ENCODE measurements at regions not wholly inside any gene's neighbourhood (a gene's known extent, or its start where the extent isn't known, plus 50 kb on each side); places are given as distances from the start of the nearest gene placed in this dataset.
"Not testable (repeated sequence)": the region's sequence is repeated elsewhere in the genome, so short reads cannot be mapped to it uniquely, and the experiment has no call there.

DNA sequence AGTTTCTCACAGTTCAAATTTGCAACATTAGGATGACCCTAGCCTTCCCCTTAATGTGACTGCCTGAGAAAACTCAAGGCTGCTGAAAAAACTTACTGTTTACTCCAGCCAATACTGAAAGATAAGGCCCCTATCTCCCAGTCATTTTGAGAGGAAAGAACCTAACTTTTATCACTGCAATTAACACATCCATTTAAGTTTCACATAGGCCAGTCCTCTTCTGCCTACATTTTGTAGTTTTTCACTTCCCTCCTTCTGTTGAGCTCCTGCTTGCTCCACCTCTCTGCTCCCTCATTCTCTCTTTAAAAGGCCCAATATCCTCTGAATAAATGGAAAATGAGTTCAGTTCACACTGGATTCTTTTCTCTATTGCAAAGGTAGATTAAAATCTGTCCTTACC is 1996.2 kb upstream of the FLRT2 start:
- DNase-seq = no peak

- no peak for DNase-seq
Observed at GRCh38 chr14:83534995-83535394, 1994.9 kb upstream of the FLRT2 start.

- DNase-seq = no peak
Observed at GRCh38 chr14:83535444-83535843, 1994.5 kb upstream of the FLRT2 start.

DNA sequence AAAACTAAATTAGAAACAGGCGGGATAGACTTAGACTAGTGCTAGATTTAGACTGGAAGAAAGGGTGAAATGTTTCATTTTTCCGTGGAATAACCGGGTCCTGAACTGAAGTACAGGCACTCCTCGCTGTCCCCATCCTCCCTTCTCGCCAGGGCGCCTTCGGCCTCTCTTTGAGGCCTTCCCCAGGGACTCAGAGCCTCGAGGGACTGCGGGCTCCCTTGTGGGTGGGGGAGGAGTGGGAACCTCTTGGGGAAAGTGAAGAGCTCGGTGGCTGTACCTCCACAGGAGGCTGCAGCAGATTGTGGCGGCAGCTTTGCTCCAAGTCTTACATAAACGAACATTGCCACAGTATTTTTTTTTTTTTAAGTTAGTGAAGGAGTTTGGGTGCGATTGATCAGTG is 1988.8 kb upstream of the FLRT2 start:
- DNase-seq = no peak

- no peak for DNase-seq
Observed at GRCh38 chr14:83548061-83548839, 1981.7 kb upstream of the FLRT2 start.

DNA sequence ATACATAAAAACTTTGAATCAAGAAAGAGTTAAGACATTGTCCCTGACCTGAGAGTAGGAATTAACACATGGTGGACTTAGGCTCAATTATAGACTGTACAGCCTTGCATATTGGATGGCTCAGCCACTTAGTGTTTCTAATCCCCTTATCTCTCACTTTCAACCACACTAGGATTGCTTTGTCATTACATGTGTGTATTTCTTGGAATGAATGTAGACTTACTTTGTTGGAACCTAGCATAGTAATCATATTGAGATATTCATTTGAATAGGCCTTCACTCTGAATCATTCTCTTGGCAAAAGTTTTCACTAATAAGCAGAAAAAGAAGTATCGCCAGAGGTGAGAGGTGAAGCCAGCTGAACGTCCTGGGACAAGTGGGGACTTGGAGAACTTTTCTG is 1973.9 kb upstream of the FLRT2 start:
- DNase-seq = no peak

GRCh38 chr14:83556746-83557453 is 1973.0 kb upstream of the FLRT2 start:
- DNase-seq = no peak

DNA sequence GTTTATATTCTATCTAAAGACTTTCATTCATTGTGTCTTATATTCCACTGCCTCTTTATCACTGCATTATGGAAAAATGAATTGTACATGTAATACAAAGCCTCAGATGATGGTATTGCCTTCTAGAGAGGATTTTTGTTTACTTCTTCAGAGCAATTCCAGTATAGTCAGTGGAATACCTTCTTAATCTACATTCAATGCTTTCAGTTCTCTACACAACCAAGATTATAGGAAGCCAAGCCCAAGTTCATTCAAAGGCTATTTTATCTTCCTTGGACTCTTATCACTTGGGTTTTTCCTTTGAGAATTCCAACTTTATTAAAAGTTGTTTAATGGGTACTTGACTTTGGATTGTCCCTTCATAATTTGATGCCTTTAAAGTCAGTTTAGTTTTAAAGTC is 1971.0 kb upstream of the FLRT2 start:
- DNase-seq = no peak

GRCh38 chr14:83559721-83560120 is 1970.2 kb upstream of the FLRT2 start:
- DNase-seq = no peak

DNA sequence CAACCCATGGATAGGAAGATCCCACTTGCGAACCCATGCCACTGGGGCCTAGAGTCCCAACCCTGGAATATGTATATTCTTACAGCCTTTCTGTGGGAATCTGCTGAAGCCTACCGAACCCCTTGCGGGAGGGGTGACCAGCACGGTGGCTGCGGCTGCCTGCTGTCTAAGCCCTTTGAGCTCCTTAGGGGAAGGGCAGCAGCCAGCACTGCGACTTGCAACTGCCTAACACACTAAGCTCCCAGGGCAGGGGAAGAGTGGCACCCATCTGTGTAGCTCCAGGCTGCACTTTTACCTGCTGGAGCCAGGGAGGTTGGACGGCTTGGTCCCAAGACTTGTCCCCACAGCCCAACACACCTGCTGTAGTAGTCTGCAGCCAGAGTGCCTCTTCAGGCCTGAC is 1968.7 kb upstream of the FLRT2 start:
- no peak for DNase-seq

- no peak for DNase-seq
Observed at GRCh38 chr14:83566567-83566966, 1963.4 kb upstream of the FLRT2 start.

DNA sequence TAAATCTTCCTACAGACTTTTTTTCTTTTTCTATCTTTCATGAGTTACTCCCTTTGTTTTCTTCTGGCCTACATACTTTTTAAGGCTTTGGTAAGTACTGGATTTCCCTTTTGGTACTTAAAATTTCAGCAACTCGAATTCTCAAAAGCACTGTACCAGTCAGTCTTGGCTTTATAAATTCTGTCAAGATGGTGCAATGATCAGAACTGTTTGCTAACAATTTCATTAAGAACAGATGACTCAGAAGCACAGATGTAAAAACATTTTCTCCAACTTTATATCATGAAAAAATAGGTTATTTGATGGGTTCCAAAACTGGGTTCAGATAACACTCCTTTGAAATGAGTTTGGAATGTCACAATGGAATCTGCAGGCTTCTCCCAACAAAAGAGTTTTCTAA is 1961.8 kb upstream of the FLRT2 start:
- no peak for DNase-seq

GRCh38 chr14:83575301-83575700 is 1954.6 kb upstream of the FLRT2 start:
- no peak for DNase-seq

DNA sequence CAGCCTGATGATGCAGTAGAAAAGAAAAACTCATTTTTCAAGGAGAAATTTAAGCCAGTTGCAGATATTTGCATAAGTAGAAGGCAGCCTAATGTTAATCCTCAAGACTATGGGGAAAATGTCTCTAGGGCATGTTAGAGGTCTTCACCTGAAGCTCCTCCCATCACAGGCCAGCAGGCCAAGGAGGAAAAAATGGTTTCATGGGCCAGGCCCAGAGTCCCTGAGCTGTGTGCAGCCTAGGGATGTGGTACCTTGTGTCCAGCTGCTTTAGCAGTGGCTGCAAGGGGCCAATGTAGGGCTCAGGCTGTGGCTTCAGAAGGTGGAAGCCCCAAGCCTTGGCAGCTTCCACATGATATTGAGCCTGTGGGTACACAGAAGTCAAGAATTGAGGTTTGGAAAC is 1946.7 kb upstream of the FLRT2 start:
- no peak for DNase-seq

DNA sequence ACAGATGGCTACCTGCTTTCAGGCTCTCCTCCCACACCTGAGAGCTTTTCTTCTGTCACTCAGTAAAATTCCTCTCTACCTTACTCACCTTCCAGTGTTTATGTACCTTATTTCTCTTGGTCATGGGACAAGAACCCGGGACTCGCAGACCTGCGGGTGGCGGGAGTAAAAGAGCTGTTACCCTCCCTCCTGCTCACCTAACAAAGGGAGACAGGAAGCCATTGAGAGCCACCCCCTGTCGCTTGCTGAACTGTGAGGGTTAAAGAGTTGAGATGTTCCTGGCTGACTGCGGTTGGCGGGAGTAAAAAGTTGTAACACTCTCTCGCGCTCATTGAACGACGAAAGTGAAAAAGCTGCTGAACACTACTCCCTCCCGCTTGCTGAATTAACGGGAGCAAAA is 1935.1 kb upstream of the FLRT2 start:
- no peak for DNase-seq

- DNase-seq = no peak
Observed at GRCh38 chr14:83607682-83608081, 1922.3 kb upstream of the FLRT2 start.

DNA sequence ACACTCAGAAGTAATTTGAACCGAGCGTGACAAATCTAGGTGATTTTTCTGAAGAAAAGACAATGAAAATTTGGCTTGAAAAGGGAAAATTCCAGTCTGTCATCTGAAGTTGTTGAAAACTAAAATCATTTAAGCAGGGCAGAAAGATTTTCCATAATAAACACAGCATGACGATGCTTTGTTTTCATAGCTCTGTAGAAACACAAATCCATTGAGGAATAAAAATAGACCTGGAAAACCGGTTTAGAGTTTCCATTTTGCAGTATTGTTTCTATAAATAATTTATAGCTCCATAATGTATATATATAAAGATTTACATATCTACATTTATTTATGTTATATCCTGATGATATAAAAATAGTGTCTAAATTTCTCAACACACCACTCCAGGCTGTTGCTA is 1918.5 kb upstream of the FLRT2 start:
- no peak for DNase-seq

GRCh38 chr14:83611906-83612390 is 1918.0 kb upstream of the FLRT2 start:
- no peak for DNase-seq

- DNase-seq = no peak
Observed at GRCh38 chr14:83614956-83615355, 1915.0 kb upstream of the FLRT2 start.

- no peak for DNase-seq
Observed at GRCh38 chr14:83624541-83624940, 1905.4 kb upstream of the FLRT2 start.

- no peak for DNase-seq
Observed at GRCh38 chr14:83632375-83632774, 1897.6 kb upstream of the FLRT2 start.

- DNase-seq = no peak
Observed at GRCh38 chr14:83638748-83639504, 1891.0 kb upstream of the FLRT2 start.

GRCh38 chr14:83639505-83639875 is 1890.5 kb upstream of the FLRT2 start:
- not testable (repeated sequence) for DNase-seq

- DNase-seq = no peak
Observed at GRCh38 chr14:83646228-83646627, 1883.7 kb upstream of the FLRT2 start.
